Loucy (cell line): ENCODE measurements at regions not wholly inside any gene's neighbourhood (a gene's known extent, or its start where the extent isn't known, plus 50 kb on each side); places are given as distances from the start of the nearest gene placed in this dataset.

Experiments used
- CTCF ChIP-seq: fragments of 200-600 bp; sonication (generic); conservative IDR thresholded peaks from 2 replicates; pipeline ENCODE4 v1.5.1; 2014; ENCODE audit warnings: mild to moderate bottlenecking, antibody characterized with exemption, low read length
- EZH2phosphoT487 ChIP-seq: fragments of 200-600 bp; IDR thresholded peaks from 2 replicates; pipeline ENCODE4 v1.6.1; 2018; ENCODE audit warnings: antibody characterized with exemption, mild to moderate bottlenecking, moderate library complexity, borderline replicate concordance

- TF ChIP-seq CTCF (peak; percentile 92), EZH2phosphoT487 (no peak)
These were observed 244.7 kb downstream of the PIK3R1 start for GRCh38 chr5:68460147-68460798.
